OCI-LY7 (cell line): ENCODE measurements at regions not wholly inside any gene's neighbourhood (a gene's known extent, or its start where the extent isn't known, plus 50 kb on each side); places are given as distances from the start of the nearest gene placed in this dataset.

Experiments used
- BruUV-seq: library from RNA; stranded (reverse); fragments of 400-500 nt; replicated peaks from 2 replicates; lab custom pipeline; 2021; lab: Mats Ljungman, UMichigan
- CTCF ChIA-PET: fragments of 300-600 bp; sonication (Branson Sonifier 250); formaldehyde crosslinking; loops from one replicate; lab custom pipeline; 2022; ENCODE audit warnings: antibody characterized with exemption; ENCODE audit not compliant: unreplicated experiment; lab: Charles Lee
- POLR2A ChIA-PET: fragments of 300-600 bp; sonication (Branson Sonifier 250); formaldehyde crosslinking; loops from one replicate; lab custom pipeline; 2022; ENCODE audit warnings: antibody characterized with exemption; lab: Charles Lee
- DNase-seq: peaks from one replicate; pipeline ENCODE4 v3.0.0-alpha.2; 2015; ENCODE audit warnings: low spot score
- H2AFZ ChIP-seq: fragments of 200-600 bp; sonication (generic), shearing (Covaris generic); 2 replicates; pipeline ENCODE4 v1.6.1; 2014; ENCODE audit warnings: mild to moderate bottlenecking, antibody characterized with exemption, low read length, moderate library complexity
- H3K27ac ChIP-seq: fragments of 200-600 bp; sonication (generic); 2 replicates; pipeline ENCODE4 v1.5.1; 2014; ENCODE audit warnings: mixed run types, low read depth, mild to moderate bottlenecking, moderate library complexity, low read length, inconsistent platforms; ENCODE audit not compliant: poor library complexity, severe bottlenecking
- H3K36me3 ChIP-seq: fragments of 200-600 bp; sonication (generic); 2 replicates; pipeline ENCODE4 v1.6.1; 2014; ENCODE audit warnings: mild to moderate bottlenecking, antibody characterized with exemption, low read length, moderate library complexity, mixed read lengths; ENCODE audit not compliant: insufficient read depth
- H3K4me1 ChIP-seq: fragments of 200-600 bp; sonication (generic); 2 replicates; pipeline ENCODE4 v1.5.1; 2014; ENCODE audit warnings: mild to moderate bottlenecking, low read length; ENCODE audit not compliant: insufficient read depth, poor library complexity, severe bottlenecking
- H3K4me2 ChIP-seq: fragments of 200-600 bp; sonication (generic); 2 replicates; pipeline ENCODE4 v1.6.1; 2014; ENCODE audit warnings: mild to moderate bottlenecking, low read length
- H3K4me3 ChIP-seq: fragments of 200-600 bp; sonication (generic); 2 replicates; pipeline ENCODE4 v1.5.1; 2014; ENCODE audit warnings: mild to moderate bottlenecking, low read depth, low read length; ENCODE audit not compliant: poor library complexity, severe bottlenecking
- H3K79me2 ChIP-seq: fragments of 200-600 bp; sonication (generic); 2 replicates; pipeline ENCODE4 v1.6.1; 2016; ENCODE audit warnings: low read depth, mild to moderate bottlenecking, low read length, moderate library complexity, mixed read lengths; ENCODE audit not compliant: insufficient read depth
- H3K9me2 ChIP-seq: fragments of 200-600 bp; sonication (generic); 2 replicates; pipeline ENCODE4 v1.6.1; 2016; ENCODE audit warnings: mild to moderate bottlenecking, low read length, mixed read lengths; ENCODE audit not compliant: insufficient read depth
- H3K9me3 ChIP-seq: fragments of 200-600 bp; sonication (generic); 2 replicates; pipeline ENCODE4 v1.6.1; 2014; ENCODE audit warnings: mild to moderate bottlenecking, mixed run types, low read length, mixed read lengths
- H4K20me1 ChIP-seq: fragments of 200-600 bp; sonication (generic); 2 replicates; pipeline ENCODE4 v1.6.1; 2014; ENCODE audit warnings: mild to moderate bottlenecking, antibody characterized with exemption, low read length, moderate library complexity, mixed read lengths; ENCODE audit not compliant: insufficient read depth
- CTCF ChIP-seq: fragments of 200-600 bp; sonication (generic); conservative IDR thresholded peaks from 2 replicates; pipeline ENCODE4 v1.5.1; 2014; ENCODE audit warnings: mild to moderate bottlenecking, antibody characterized with exemption, low read length, moderate library complexity, mixed read lengths
- EZH2phosphoT487 ChIP-seq: fragments of 200-600 bp; sonication (generic); IDR thresholded peaks from 2 replicates; pipeline ENCODE4 v1.6.1; 2018; ENCODE audit warnings: low read depth, borderline replicate concordance, mild to moderate bottlenecking, mixed run types, antibody characterized with exemption, low read length, moderate library complexity, mixed read lengths
- intact Hi-C: fragments of 100-400 bp; cut with micrococcal nuclease; formaldehyde crosslinking; loops from one replicate; pipeline ENCODE4 v1.10.0; 2022; ENCODE audit not compliant: unreplicated experiment

GRCh38 chr9:93893899-93894690 lies 61.1 kb downstream of the BARX1 start:
- CTCF ChIA-PET: no interaction called here
- H3K79me2 ChIP-seq: no peaks in the 10 kb centered on the region
- DNase-seq: no peak
- POLR2A ChIA-PET: no interaction called here
- H3K9me3 ChIP-seq: no peaks in the 10 kb centered on the region
- no peaks in the 10 kb centered on the region for H3K36me3 ChIP-seq
- no TSS peak for BruUV-seq
- H3K4me3 ChIP-seq: no peak overlapping the region
- no peak overlapping the region for H3K4me2 ChIP-seq
- no peak overlapping the region for H3K27ac ChIP-seq
- TF ChIP-seq EZH2phosphoT487: no peak
- TF ChIP-seq CTCF: no peak
- no peaks in the 10 kb centered on the region for H3K9me2 ChIP-seq
- H4K20me1 ChIP-seq: no peaks in the 10 kb centered on the region
- intact Hi-C loops: no loop called here
- H3K4me1 ChIP-seq: no peaks in the 10 kb centered on the region
- no peak overlapping the region for H2AFZ ChIP-seq

- H3K4me3 ChIP-seq: no peak overlapping the region
- no TSS peak for BruUV-seq
- POLR2A ChIA-PET: no interaction called here
- H3K4me1 ChIP-seq: no peaks in the 10 kb centered on the region
- H3K36me3 ChIP-seq: no peaks in the 10 kb centered on the region
- no peaks in the 10 kb centered on the region for H4K20me1 ChIP-seq
- TF ChIP-seq EZH2phosphoT487: no peak
- no peak for TF ChIP-seq CTCF
- H3K27ac ChIP-seq: no peak overlapping the region
- no peaks in the 10 kb centered on the region for H3K79me2 ChIP-seq
- intact Hi-C loops: no loop called here
- H3K4me2 ChIP-seq: no peak overlapping the region
- H2AFZ ChIP-seq: no peak overlapping the region
- H3K9me3 ChIP-seq: no peaks in the 10 kb centered on the region
- no peaks in the 10 kb centered on the region for H3K9me2 ChIP-seq
- CTCF ChIA-PET: no interaction called here
- DNase-seq: no peak
These were observed 62.0 kb downstream of the BARX1 start for GRCh38 chr9:93893194-93893593.

DNA sequence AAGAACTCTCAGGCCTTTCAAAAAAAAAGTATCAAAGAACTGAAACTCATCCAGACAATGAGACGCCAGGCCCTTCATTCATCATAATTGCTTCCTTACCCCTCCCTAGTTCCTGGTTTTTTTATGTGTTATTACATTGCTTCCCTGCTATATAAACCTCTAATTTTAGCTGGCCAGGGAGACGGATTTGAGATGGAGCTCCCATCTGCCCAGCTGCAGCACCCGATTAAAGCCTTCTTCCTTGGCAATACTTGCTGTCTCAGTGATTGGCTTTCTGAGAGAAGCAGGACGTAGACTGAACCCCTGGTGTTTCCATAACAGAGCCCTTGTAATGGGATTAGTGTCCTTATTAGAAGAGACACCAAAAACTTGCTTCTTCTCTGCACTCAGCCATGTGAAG lies 62.4 kb downstream of the BARX1 start:
- DNase-seq: no peak
- Histone ChIP-seq H4K20me1 (no peaks in the 10 kb centered on the region), H3K4me1 (no peaks in the 10 kb centered on the region), H3K79me2 (no peaks in the 10 kb centered on the region), H3K27ac (no peak overlapping the region), H2AFZ (no peak overlapping the region), H3K4me3 (no peak overlapping the region), H3K9me2 (no peaks in the 10 kb centered on the region), H3K4me2 (no peak overlapping the region), H3K36me3 (no peaks in the 10 kb centered on the region), H3K9me3 (no peaks in the 10 kb centered on the region)
- CTCF ChIA-PET: no interaction called here
- intact Hi-C loops: no loop called here
- TF ChIP-seq EZH2phosphoT487: no peak
- TF ChIP-seq CTCF: no peak
- POLR2A ChIA-PET: no interaction called here
- no TSS peak for BruUV-seq
